Lower lobe of right lung (tissue), 2 donors: ENCODE measurements at regions not wholly inside any gene's neighbourhood (a gene's known extent, or its start where the extent isn't known, plus 50 kb on each side); places are given as distances from the start of the nearest gene placed in this dataset.

Experiments used
- ATAC-seq, 2 donors: fragments of 200-7000 bp; cut with Tn5 transposase; one replicate each; pipeline ENCODE4 v1.9.1; 2020 to 2022; ENCODE audit warnings: mild to moderate bottlenecking in 2 of 2, moderate library complexity in 2 of 2
- DNase-seq: peaks from one replicate; pipeline ENCODE4 v3.0.0-alpha.2; 2020
- H3K27ac ChIP-seq: fragments of 200-600 bp; one replicate; pipeline ENCODE4 v1.8.0; 2022
- H3K27me3 ChIP-seq: fragments of 200-600 bp; one replicate; pipeline ENCODE4 v1.8.0; 2022; ENCODE audit warnings: low read depth
- H3K36me3 ChIP-seq: fragments of 200-600 bp; one replicate; pipeline ENCODE4 v1.8.0; 2022; ENCODE audit warnings: mild to moderate bottlenecking
- H3K4me1 ChIP-seq: fragments of 200-600 bp; one replicate; pipeline ENCODE4 v1.8.0; 2022
- H3K4me3 ChIP-seq: fragments of 200-600 bp; one replicate; pipeline ENCODE4 v1.8.0; 2022; ENCODE audit warnings: mild to moderate bottlenecking
- H3K9me3 ChIP-seq: fragments of 200-600 bp; one replicate; pipeline ENCODE4 v1.8.0; 2022
- intact Hi-C: fragments of 100-400 bp; cut with DNase I; formaldehyde crosslinking; loops from one replicate; pipeline ENCODE4 v1.11.0; 2022
- TF ChIP-seq, protein P1 (sequence below): fragments of 200-600 bp; IDR thresholded peaks from one replicate; pipeline ENCODE4 v1.8.0; 2022; ENCODE audit warnings: antibody characterized with exemption, mild to moderate bottlenecking
- donor health status: DM: no; HTN: yes; CAD: no; lungs with severe emphysema.

- Histone ChIP-seq H3K4me3 (no peak overlapping the region), H3K27ac (no peak overlapping the region), H3K9me3 (no peaks in the 10 kb centered on the region), H3K4me1 (no peaks in the 10 kb centered on the region), H3K27me3 (no peaks in the 10 kb centered on the region), H3K36me3 (no peaks in the 10 kb centered on the region)
- DNase-seq (no peak), ATAC-seq (peak; percentile 42 to 76)
- TF ChIP-seq, protein P1, sequence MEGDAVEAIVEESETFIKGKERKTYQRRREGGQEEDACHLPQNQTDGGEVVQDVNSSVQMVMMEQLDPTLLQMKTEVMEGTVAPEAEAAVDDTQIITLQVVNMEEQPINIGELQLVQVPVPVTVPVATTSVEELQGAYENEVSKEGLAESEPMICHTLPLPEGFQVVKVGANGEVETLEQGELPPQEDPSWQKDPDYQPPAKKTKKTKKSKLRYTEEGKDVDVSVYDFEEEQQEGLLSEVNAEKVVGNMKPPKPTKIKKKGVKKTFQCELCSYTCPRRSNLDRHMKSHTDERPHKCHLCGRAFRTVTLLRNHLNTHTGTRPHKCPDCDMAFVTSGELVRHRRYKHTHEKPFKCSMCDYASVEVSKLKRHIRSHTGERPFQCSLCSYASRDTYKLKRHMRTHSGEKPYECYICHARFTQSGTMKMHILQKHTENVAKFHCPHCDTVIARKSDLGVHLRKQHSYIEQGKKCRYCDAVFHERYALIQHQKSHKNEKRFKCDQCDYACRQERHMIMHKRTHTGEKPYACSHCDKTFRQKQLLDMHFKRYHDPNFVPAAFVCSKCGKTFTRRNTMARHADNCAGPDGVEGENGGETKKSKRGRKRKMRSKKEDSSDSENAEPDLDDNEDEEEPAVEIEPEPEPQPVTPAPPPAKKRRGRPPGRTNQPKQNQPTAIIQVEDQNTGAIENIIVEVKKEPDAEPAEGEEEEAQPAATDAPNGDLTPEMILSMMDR = no peak
- intact Hi-C loops = no loop called here
These were observed 138.3 kb upstream of the AGBL1 start for GRCh38 chr15:85941186-85941855.

DNA sequence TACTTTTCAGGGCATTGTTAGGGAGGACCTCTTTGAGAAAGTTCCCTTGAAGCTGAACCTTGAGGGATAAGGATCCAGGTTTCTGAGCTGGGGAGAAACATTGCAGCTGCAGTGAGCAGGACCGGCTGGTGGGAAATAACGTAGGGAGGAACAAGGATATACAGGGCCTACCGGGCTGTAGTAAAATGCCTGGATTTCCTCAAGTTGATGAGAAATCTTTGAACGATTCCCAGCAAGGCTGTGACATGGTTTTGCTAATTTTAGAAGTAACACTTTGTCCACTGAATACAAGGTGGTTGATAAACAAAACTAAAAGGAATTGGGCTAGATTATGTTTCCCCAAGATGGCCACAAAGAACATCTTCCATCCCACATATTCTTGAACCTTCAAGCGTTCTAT lies 137.0 kb upstream of the AGBL1 start:
- Histone ChIP-seq H3K4me1 (no peaks in the 10 kb centered on the region), H3K27me3 (no peaks in the 10 kb centered on the region), H3K9me3 (no peaks in the 10 kb centered on the region), H3K4me3 (no peak overlapping the region), H3K36me3 (no peaks in the 10 kb centered on the region), H3K27ac (no peak overlapping the region)
- DNase-seq (no peak), ATAC-seq (no peak)
- intact Hi-C loops = no loop called here
- TF ChIP-seq, protein P1 = no peak

DNA sequence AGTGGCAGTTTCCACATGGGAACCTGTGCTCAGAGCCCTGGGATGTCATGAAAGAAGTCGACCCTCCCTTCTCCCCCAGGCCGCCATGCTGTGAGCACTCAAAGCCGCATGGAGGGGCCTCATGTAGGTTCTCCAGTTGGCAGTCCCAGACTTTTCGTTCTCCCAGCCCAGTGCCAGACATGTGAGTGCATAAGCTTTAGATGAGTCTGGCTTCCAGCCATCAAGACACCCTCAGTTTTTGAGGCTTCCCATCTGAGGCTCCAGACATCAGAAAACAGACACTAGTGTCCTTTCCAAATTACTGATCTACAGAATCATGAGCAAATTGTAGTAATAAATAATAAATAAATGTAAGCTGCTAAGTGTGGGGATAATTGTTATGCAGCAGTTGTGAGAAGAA lies 136.5 kb upstream of the AGBL1 start:
- ATAC-seq = no peak
- H3K36me3 ChIP-seq = no peaks in the 10 kb centered on the region
- no peak overlapping the region for H3K27ac ChIP-seq
- H3K4me3 ChIP-seq = no peak overlapping the region
- DNase-seq = no peak
- TF ChIP-seq, protein P1 = no peak
- no peaks in the 10 kb centered on the region for H3K9me3 ChIP-seq
- intact Hi-C loops = no loop called here
- no peaks in the 10 kb centered on the region for H3K4me1 ChIP-seq
- H3K27me3 ChIP-seq = no peaks in the 10 kb centered on the region

- no peak for ATAC-seq
- no peak for DNase-seq
- H3K27ac ChIP-seq = no peak overlapping the region
- no peaks in the 10 kb centered on the region for H3K4me1 ChIP-seq
- TF ChIP-seq, protein P1 = no peak
- no peaks in the 10 kb centered on the region for H3K9me3 ChIP-seq
- no peak overlapping the region for H3K4me3 ChIP-seq
- intact Hi-C loops = no loop called here
- H3K36me3 ChIP-seq = no peaks in the 10 kb centered on the region
- no peaks in the 10 kb centered on the region for H3K27me3 ChIP-seq
These were observed 135.9 kb upstream of the AGBL1 start for GRCh38 chr15:85943791-85944190.

- intact Hi-C loops = no loop called here
- H3K36me3 ChIP-seq = no peaks in the 10 kb centered on the region
- no peaks in the 10 kb centered on the region for H3K27me3 ChIP-seq
- H3K4me3 ChIP-seq = no peak overlapping the region
- ATAC-seq (no peak), DNase-seq (no peak)
- H3K9me3 ChIP-seq = no peaks in the 10 kb centered on the region
- no peaks in the 10 kb centered on the region for H3K4me1 ChIP-seq
- no peak overlapping the region for H3K27ac ChIP-seq
- TF ChIP-seq, protein P1 = no peak
These were observed 132.7 kb upstream of the AGBL1 start for GRCh38 chr15:85947021-85947420.
